ENCODE measurements at regions not wholly inside any gene's neighbourhood (a gene's known extent, or its start where the extent isn't known, plus 50 kb on each side); places are given as distances from the start of the nearest gene placed in this dataset.
"Not testable (repeated sequence)": the region's sequence is repeated elsewhere in the genome, so short reads cannot be mapped to it uniquely, and the experiment has no call there.

DNA sequence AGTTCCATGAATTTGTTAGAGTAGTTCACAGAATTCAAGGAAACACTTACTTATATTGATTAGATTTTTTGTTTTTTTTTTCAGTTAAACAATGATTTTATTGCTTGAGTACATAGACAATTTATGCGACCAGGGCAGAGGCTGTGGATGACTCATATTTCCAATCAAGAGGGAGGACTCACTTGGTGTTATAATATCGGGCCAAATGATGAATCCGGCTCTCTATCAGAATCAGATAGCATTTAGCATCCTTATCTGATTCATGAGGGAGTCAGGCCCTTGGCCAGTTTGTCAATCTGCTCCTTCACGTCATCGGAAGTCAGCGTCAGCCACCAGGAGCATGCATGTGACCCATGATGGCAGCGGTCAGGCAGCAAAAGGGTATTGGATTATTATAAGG lies 82.3 kb upstream of the HUWE1 start:
- Histone ChIP-seq H3K9me2 (replicated peaks; ENCODE audit: insufficient read depth) (no peaks in the 10 kb centered on the region), H3K79me2 (no peaks in the 10 kb centered on the region), H3K9me3 (ENCODE audit: low read depth) (no peaks in the 10 kb centered on the region), H3K36me3 (replicated peaks; ENCODE audit: insufficient read depth, low read depth) (no peaks in the 10 kb centered on the region), H2AFZ (no peak overlapping the region), H3K4me1 (ENCODE audit: insufficient read depth) (no peaks in the 10 kb centered on the region), H3K27ac (no peak overlapping the region), H3K4me2 (no peak overlapping the region), H3K4me3 (no peak overlapping the region), H3K27me3 (no peaks in the 10 kb centered on the region), H4K20me1 (ENCODE audit: insufficient read depth, poor library complexity, severe bottlenecking) (no peaks in the 10 kb centered on the region)
- WGBS (ENCODE audit: low lambda C conversion rate, missing lambda C conversion rate), result 77% methylated on average over 7 of the region's 7 CpGs
- DNase-seq (ENCODE audit: low spot score), result no peak
- TF ChIP-seq, protein P1, sequence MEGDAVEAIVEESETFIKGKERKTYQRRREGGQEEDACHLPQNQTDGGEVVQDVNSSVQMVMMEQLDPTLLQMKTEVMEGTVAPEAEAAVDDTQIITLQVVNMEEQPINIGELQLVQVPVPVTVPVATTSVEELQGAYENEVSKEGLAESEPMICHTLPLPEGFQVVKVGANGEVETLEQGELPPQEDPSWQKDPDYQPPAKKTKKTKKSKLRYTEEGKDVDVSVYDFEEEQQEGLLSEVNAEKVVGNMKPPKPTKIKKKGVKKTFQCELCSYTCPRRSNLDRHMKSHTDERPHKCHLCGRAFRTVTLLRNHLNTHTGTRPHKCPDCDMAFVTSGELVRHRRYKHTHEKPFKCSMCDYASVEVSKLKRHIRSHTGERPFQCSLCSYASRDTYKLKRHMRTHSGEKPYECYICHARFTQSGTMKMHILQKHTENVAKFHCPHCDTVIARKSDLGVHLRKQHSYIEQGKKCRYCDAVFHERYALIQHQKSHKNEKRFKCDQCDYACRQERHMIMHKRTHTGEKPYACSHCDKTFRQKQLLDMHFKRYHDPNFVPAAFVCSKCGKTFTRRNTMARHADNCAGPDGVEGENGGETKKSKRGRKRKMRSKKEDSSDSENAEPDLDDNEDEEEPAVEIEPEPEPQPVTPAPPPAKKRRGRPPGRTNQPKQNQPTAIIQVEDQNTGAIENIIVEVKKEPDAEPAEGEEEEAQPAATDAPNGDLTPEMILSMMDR (IDR thresholded peaks at IDR 0.05; ENCODE audit: poor library complexity), result no peak
- no peak for TF ChIP-seq EZH2phosphoT487 (IDR thresholded peaks at IDR 0.05; ENCODE audit: low read depth, severe bottlenecking, unreplicated experiment)
- TF ChIP-seq EZH2 (IDR thresholded peaks at IDR 0.05; ENCODE audit: borderline replicate concordance), result no peak

DNA sequence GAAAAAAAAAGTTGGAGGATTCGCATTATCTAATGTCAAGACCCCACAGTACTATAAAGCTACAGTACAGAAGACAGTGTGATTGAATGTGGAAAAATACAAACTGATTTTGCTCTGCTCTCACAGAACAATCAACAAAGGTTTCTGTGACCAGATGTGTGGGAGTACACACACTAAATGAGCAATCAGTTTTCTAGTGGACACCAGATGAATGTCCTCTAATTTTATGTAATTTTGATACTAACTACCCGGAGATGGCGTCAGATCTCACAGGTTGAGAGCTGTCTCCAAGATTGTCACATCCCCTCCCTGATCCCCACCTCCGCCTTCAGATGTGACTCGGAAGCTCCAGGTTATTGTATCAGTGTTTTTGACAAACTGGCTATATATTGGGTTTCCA lies 81.9 kb upstream of the HUWE1 start:
- Histone ChIP-seq H3K27ac (no peak overlapping the region), H3K27me3 (no peaks in the 10 kb centered on the region), H3K4me1 (ENCODE audit: insufficient read depth) (no peaks in the 10 kb centered on the region), H3K9me3 (ENCODE audit: low read depth) (no peaks in the 10 kb centered on the region), H3K9me2 (replicated peaks; ENCODE audit: insufficient read depth) (no peaks in the 10 kb centered on the region), H3K36me3 (replicated peaks; ENCODE audit: insufficient read depth, low read depth) (no peaks in the 10 kb centered on the region), H3K4me3 (no peak overlapping the region), H4K20me1 (ENCODE audit: insufficient read depth, poor library complexity, severe bottlenecking) (no peaks in the 10 kb centered on the region), H3K4me2 (no peak overlapping the region), H2AFZ (no peak overlapping the region), H3K79me2 (no peaks in the 10 kb centered on the region)
- DNase-seq (ENCODE audit: low spot score), result no peak
- WGBS (ENCODE audit: low lambda C conversion rate, missing lambda C conversion rate), result 86% methylated on average over 5 of the region's 5 CpGs
- TF ChIP-seq EZH2phosphoT487 (IDR thresholded peaks at IDR 0.05; ENCODE audit: low read depth, severe bottlenecking, unreplicated experiment), result no peak

DNA sequence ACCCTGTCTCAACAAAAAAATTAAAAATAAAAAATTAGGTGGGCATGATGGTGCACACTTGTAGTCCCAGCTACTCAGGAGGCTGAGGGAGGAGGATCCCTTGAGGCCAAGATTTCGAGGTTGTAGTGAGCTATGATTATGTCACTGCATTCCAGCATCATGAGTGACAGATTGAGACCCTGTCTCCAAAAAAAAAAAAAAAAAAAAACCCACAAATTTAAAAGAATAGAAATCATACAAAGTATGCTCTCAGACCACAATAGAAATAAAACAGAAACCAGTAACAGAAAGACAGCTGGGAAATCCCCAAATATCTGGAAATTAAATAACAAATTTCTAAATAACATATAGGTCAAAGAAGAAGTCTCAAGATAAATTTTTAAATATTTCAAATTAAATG lies 81.0 kb upstream of the HUWE1 start:
- DNase-seq (ENCODE audit: low spot score), result no peak

DNA sequence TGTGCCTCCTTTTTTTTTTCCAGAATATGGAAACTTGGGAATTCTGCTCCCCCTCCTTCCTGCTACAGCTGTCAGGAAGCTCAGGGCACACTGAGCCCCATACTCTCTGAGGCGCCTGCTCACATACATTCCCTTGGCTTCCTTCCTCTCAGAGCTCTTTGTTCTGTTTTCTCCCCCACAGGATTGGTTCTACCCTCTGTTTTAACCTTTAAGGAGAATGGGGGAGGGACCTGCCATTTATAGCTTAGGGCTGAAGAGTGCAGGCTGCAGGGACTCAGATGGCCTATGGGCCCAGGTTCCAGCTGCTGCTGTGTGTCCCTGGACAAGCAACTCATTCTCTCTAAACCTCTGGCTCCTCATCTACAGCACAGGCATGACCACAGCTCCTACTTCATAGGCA lies 70.7 kb upstream of the HUWE1 start:
- H3K4me1 ChIP-seq (ENCODE audit: insufficient read depth), result not testable (repeated sequence)

More for the DNA sequence above, 81.0 kb upstream of the HUWE1 start:
- 42% methylated on average over 1 of the region's 1 CpG for WGBS (ENCODE audit: low lambda C conversion rate, missing lambda C conversion rate)
- H3K4me3 ChIP-seq, result no peak overlapping the region
- H2AFZ ChIP-seq, result no peak overlapping the region
- no peaks in the 10 kb centered on the region for H3K27me3 ChIP-seq
- H3K9me3 ChIP-seq (ENCODE audit: low read depth), result no peaks in the 10 kb centered on the region
- H3K79me2 ChIP-seq, result no peaks in the 10 kb centered on the region
- H3K36me3 ChIP-seq (replicated peaks; ENCODE audit: insufficient read depth, low read depth), result no peaks in the 10 kb centered on the region
- no peaks in the 10 kb centered on the region for H4K20me1 ChIP-seq (ENCODE audit: insufficient read depth, poor library complexity, severe bottlenecking)
- no peak overlapping the region for H3K4me2 ChIP-seq
- H3K27ac ChIP-seq, result no peak overlapping the region
- H3K4me1 ChIP-seq (ENCODE audit: insufficient read depth), result no peaks in the 10 kb centered on the region
- no peaks in the 10 kb centered on the region for H3K9me2 ChIP-seq (replicated peaks; ENCODE audit: insufficient read depth)
- TF ChIP-seq, protein P1 (IDR thresholded peaks at IDR 0.05; ENCODE audit: poor library complexity), result no peak
- TF ChIP-seq EZH2 (IDR thresholded peaks at IDR 0.05; ENCODE audit: borderline replicate concordance) (no peak), EZH2phosphoT487 (IDR thresholded peaks at IDR 0.05; ENCODE audit: low read depth, severe bottlenecking, unreplicated experiment) (no peak)

More for the DNA sequence above, 70.7 kb upstream of the HUWE1 start:
- H3K9me3 ChIP-seq (ENCODE audit: low read depth); H3K79me2 ChIP-seq; H3K27me3 ChIP-seq; H3K27ac ChIP-seq; H3K4me2 ChIP-seq; DNase-seq (ENCODE audit: low spot score); H2AFZ ChIP-seq; H4K20me1 ChIP-seq (ENCODE audit: insufficient read depth, poor library complexity, severe bottlenecking); H3K9me2 ChIP-seq (replicated peaks; ENCODE audit: insufficient read depth); H3K4me3 ChIP-seq; H3K36me3 ChIP-seq (replicated peaks; ENCODE audit: insufficient read depth, low read depth): not testable (repeated sequence)
- 86% methylated on average over 1 of the region's 1 CpG for WGBS (ENCODE audit: low lambda C conversion rate, missing lambda C conversion rate)
